GM19397 (cell line): ENCODE measurements at regions not wholly inside any gene's neighbourhood (a gene's known extent, or its start where the extent isn't known, plus 50 kb on each side); places are given as distances from the start of the nearest gene placed in this dataset.

Experiments used
- ATAC-seq: cut with Tn5 transposase; IDR thresholded peaks from one replicate; pipeline ENCODE4 v1.9.1; 2021; ENCODE audit warnings: mild to moderate bottlenecking, moderate library complexity; ENCODE audit not compliant: unreplicated experiment

- no peak for ATAC-seq
Measured at GRCh38 chr21:25338415-25338814, 268.9 kb downstream of the MRPL39 start.

- ATAC-seq = no peak
Measured at GRCh38 chr21:25334046-25334730, 273.1 kb downstream of the MRPL39 start.

GRCh38 chr21:25331286-25331685, 276.0 kb downstream of the MRPL39 start:
- no peak for ATAC-seq

- ATAC-seq = no peak
Measured at GRCh38 chr21:25330266-25330665, 277.0 kb downstream of the MRPL39 start.

- ATAC-seq = no peak
Measured at GRCh38 chr21:25329227-25329825, 278.0 kb downstream of the MRPL39 start.

- ATAC-seq = no peak
Measured at GRCh38 chr21:25328736-25329135, 278.5 kb downstream of the MRPL39 start.

- no peak for ATAC-seq
Measured at GRCh38 chr21:25326181-25326580, 281.1 kb downstream of the MRPL39 start.

GRCh38 chr21:25324666-25325065, 282.6 kb downstream of the MRPL39 start:
- no peak for ATAC-seq

- no peak for ATAC-seq
Measured at GRCh38 chr21:25323356-25323949, 283.8 kb downstream of the MRPL39 start.

- ATAC-seq = no peak
Measured at GRCh38 chr21:25314247-25314646, 293.0 kb downstream of the MRPL39 start.

GRCh38 chr21:25313829-25314228, 293.5 kb downstream of the MRPL39 start:
- no peak for ATAC-seq

GRCh38 chr21:25307489-25307888, 299.8 kb downstream of the MRPL39 start:
- no peak for ATAC-seq

- no peak for ATAC-seq
Measured at GRCh38 chr21:25304611-25305010, 302.7 kb downstream of the MRPL39 start.

GRCh38 chr21:25300632-25301031, 306.6 kb downstream of the MRPL39 start:
- ATAC-seq = no peak

GRCh38 chr21:25298512-25299491, 308.5 kb downstream of the MRPL39 start:
- ATAC-seq = peak; percentile 86

GRCh38 chr21:25297117-25297516, 310.2 kb downstream of the MRPL39 start:
- no peak for ATAC-seq

- no peak for ATAC-seq
Measured at GRCh38 chr21:25296252-25296651, 311.0 kb downstream of the MRPL39 start.

- ATAC-seq = no peak
Measured at GRCh38 chr21:25292396-25292795, 314.9 kb downstream of the MRPL39 start.

- no peak for ATAC-seq
Measured at GRCh38 chr21:25283720-25284119, 323.6 kb downstream of the MRPL39 start.

- ATAC-seq = no peak
Measured at GRCh38 chr21:25281134-25281533, 326.1 kb downstream of the MRPL39 start.

GRCh38 chr21:25280061-25280460, 327.2 kb downstream of the MRPL39 start:
- ATAC-seq = no peak
